EL (cell line): ENCODE measurements at regions not wholly inside any gene's neighbourhood (a gene's known extent, or its start where the extent isn't known, plus 50 kb on each side); places are given as distances from the start of the nearest gene placed in this dataset.

Experiments
- DNase-seq: peaks from one replicate; pipeline ENCODE4 v3.0.0-alpha.2; 2016

DNA sequence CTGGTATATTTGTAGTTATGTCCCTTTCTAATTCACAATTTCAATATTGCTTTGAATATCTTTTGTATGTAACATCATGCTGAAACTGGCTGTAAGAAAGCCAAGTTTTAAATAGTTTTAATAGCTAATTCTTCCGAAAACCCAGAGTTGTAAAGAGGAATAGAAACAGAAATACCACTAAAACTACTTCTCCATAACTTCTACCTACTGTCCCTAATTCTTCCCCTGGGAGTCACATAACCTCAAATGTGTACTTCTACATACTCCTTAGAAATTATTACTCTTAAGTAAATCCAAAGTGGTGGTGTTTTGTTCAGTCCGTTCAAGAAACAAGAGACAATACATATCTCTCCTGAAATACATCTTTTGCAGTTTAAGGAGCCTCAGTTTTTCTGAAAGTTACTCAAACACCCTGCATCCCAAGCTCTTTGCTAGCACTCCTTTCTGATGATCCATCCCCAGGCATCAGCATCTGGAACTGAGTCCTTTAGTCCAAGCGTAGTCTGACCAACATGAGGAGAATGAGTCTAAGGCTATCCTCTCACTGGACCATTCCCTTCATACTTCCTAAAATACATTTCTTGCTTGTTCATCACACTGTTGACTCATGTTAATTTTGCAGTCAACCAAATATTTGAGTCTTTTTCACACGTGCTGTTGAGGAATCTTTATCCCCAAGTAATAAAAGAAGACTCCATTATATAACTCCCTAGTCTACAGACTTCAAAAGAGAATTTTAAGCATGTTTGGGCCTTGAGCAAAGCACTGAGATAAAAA, 214.3 kb upstream of the NUDT4 start:
- peak; percentile 80 for DNase-seq

DNA sequence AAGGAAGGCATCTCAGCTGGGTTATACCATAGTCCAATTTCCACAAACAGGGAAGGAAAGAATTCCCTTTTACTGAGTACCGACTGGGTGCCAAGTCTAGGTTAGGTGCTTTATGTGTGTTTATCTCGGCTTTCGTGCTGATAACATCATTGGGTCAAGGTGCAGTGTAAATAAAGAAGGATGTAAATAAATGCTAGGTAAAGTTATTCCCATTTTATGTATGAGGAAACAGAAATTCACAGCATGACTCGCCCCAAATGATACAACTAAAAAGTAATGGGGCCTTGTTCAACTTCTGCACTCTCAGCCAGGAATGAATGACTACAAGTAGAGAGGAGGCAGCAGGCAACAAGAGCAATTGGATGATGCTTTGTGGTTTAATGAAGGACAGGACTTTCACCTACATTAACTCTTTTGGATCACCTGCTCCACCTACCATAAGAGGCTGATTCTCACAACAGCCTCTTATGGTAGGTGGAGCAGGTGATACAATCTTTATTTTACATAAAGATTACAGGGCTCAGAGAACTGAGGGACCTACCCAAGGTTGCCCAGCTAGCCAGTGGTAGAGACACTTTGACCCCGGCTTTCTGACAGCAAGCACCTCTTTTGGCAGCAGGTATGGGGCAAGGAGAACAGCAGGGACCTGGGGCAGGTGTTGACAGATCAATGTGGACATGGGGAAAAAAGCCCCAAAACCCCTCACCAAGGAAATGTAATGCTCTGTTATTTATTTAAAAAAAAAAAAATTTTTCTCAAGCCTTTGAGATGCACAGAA, 213.4 kb upstream of the NUDT4 start:
- peak; percentile 21 for DNase-seq

DNA sequence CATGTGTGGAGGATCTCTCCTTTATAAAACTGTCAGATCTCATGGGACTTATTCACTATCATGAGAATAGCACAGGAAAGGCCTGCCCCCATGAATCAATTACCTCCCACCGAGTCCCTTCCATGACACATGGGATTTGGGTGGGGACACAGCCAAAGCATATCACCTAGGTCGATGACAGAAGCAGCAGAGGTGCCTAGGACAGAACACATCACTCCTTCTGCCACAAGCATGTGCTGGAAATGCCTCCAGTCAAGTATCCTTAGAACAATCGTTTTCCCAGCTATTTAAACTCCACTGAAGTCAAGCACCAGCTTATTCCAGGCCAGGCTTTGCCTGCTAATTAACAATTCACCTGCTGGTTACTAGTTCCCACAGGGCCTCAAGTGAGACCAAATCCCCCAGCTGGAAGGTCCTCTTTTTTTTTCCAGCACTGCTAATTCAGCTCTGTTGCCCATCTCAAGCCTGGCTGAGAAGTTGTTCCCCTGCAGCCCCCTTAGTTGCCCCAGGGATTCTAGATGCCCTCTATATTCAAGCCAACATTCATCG, 212.3 kb upstream of the NUDT4 start:
- DNase-seq, result no peak

DNA sequence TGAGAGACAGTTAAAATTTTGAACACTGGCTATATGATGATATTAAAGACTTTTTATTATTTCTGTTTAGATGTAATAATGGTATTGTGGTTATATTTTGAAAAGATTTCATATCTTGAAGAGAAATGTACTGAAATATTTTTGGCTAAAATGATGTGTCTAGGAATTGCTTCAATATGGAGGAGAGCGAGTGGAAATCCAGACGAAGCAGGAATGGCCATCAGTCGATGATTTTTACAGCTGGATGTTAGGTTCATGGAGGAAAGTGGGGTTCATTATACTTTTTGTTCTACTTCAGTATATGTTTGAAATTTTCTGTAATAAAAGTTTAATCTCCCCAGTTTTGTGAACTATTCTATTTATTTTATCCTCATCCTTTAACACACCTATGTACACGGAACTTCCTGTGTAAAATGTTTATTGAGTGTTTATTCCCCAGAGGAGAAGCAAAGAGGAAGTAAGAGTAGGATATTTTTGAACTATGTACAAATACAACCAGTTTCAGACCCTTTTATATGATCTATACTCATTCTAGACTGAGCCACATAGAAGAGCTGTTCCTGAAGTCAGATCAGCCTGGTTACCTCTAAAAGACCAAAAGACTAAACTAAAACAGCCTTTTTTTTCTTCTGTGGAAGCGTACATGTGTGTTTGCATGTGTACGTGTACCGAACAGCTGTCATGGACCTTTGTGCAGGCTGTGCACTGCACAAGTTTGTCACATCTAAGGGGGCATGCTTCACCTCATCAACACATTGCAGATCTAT, 211.0 kb upstream of the NUDT4 start:
- no peak for DNase-seq

DNA sequence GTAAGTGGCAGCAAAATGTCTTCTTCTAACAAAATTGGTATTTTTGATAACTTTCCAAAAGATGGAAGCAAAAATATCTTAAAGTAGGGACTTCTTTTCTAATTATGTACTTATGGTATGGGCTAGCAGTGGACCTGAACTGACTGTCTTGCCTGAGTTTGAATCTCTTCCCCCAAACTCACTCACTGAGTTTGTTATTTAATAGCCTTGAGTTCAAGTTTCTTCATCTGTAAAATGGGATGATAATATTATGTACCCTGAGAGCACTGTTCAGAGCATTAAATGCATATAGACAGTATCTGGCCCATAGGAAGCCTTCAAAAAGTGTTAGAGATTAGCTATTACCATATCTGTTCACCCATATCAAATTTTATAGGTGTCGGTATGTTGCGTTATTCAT, 210.4 kb upstream of the NUDT4 start:
- no peak for DNase-seq

DNA sequence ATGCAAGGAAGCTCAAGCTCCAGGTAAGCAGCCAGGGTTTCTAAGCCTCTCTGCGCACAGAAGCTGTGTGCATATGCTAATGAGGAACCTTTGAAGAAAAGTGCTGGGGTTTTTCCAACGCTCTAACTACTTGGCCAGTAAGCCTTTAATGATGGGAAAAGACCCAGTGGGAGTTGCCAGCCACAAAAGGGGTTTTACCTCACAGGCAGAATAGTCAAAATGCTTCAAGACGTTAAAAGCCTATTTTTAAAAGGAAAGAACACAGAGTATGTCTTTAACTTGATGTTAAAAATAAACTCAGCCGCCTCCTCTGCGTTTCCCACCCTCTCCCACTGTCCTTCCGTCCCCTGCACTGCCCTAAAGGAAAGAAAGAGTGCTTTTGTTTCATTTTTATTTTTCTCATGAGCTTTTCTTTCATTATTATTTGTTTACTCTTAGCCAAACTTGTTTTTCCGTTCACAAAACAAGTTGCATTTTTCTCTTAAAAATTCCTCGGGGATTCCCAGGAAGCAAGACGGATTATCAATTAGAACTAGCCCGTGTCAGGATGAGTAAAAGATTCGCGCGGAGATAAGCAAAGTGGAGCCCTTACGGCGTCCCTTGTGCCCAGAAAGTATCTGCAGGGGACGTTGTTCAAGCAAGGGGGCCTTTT, 209.8 kb upstream of the NUDT4 start:
- DNase-seq, result no peak

DNA sequence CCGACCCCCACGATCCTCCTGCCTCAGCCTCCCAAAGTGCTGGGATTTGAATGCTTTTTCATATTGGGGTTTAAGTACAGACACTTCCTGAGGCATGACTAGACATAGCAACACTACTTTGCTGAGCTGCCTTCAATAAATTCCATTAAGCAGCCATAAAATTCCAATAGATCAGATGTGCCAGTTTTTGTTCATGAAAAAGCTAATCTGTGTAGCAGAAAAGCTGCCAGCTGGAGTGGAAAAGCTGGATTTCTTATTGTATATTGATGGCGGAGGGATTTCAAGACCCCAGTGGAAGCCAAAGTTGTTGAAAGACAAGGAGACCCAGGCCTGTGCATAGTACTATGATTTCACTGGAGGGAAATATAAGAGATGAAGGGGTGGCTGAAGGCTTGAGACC, 209.0 kb upstream of the NUDT4 start:
- DNase-seq, result no peak

DNA sequence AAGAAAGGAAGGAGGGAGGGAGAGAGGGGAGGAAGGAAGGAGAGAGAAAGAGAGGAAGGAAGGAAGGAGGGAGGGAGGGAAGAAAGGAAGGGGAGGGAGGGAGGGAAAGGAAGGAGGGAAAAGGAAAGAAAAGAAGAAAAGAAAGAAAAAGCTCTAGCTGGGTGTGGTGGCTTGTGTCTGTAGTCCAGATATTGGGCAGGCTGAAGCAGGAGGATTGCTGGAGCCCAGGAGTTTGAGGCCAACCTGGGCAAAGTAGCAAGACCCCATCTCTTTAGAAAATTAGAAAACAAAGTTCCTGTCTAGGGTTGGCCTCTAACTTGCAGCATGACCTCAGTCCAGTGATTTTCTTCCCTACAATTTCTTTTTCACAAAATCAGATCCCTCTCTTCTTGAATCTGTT, 208.2 kb upstream of the NUDT4 start:
- no peak for DNase-seq

DNA sequence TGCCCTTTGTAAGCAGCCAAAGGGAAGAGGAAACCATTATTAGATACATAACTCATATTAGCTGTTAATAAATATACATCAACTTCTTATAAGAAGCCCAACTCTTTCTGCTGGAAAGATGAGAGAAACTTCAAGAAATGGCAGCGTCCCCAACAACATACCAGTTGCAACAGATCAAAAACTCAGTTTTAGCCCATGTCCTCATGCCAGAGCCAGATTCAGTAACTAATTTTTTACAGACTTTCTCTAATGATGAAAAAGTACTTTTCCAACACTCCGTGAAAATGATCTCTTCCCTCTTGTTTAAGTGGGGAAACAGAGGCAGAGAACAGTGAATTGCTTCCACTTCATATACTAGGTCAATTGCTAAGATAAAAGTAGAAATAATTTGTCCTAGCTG, 206.8 kb upstream of the NUDT4 start:
- DNase-seq, result no peak

DNA sequence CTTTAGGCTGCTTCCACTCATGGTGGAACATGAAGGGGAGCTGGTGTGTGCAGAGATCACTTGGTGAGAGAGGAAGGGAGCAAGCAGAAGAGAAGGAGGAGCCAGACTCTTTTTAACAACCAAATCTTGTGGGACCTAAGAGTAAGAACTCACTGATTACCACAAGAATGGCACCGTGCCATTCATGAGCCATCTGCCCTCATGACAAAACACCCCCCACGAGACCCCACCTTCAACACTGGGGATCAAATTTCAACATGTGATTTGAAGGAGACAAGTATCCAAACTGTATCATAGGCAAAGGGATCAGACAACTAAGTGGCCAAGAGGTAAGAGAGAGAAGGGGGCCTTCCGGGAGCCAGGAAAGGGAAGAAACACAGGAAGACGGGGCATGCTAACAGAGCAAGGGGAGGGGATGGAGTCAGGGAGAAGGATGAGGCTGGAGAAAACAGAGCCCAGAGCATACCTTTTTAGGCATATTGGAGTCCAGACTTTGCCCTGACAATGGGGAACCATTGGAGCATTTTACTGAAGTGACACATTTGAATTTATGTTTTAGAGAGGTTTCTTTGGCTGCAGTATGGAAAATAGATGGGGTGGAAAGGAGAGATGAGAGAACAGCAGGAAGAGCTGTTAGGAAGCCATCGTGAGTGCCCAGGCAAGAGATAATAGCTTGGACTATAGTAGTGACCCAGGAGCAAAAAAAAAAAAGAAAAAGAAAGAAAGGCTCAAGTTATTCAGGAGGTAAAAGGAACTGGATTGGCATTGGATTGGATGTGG, 204.4 kb upstream of the NUDT4 start:
- DNase-seq, result peak; percentile 53

DNA sequence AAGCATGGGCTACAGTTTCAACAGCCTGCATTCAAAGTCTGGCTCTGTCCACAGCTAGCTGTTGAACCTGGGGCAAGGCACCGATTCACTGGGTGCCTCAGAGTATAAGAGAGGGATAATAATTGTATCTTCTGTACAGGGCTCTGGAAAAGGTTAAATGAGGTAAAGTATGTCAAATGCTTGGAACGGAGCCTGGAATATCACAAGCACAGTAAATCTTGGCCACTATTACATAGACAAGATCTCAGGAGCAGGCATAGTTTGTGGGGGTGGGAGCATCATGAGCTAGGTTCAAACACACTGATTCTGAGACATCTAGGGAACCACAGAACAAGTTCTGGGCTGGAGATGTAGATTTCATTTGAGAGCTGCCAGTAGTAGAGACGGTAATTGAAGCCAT, 203.7 kb upstream of the NUDT4 start:
- DNase-seq, result peak; percentile 75

DNA sequence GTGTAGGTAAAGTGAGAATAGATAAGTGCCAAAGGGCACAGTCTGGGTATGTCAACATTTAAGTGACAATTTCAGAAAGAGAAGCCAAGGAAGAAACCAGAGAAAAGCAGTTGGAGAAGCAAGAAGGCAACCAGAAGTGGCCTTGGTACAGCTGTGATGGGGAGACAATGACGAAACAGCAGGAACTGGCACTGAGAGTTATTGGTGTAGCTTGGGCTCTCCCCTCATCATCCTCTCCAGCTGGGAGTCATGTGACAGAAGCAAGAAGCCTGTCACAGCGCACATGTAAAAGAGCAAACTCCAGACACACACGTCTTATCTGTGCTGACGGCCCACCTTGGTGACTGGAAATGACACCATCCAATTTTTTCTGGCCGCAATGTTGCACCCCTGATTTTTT, 203.3 kb upstream of the NUDT4 start:
- DNase-seq, result no peak

DNA sequence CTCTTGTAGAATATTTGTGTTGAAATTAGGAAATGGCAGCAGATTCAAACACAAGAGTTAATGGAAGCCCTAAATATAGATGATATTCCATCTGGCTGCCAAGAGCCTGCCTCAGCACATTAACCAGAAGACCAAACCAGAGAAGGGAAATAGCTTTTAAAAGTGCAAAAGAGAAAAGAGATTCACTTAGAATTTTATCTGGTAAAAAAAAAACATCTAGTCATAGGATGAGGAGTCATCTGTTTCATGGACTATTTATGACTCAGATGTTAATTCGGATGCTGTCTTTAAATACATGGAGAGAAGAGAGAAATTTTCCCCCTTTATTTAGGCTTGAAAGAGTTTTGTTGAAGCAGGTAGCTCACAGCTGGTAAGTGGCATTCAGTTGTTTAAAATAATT, 201.6 kb upstream of the NUDT4 start:
- peak; percentile 43 for DNase-seq

DNA sequence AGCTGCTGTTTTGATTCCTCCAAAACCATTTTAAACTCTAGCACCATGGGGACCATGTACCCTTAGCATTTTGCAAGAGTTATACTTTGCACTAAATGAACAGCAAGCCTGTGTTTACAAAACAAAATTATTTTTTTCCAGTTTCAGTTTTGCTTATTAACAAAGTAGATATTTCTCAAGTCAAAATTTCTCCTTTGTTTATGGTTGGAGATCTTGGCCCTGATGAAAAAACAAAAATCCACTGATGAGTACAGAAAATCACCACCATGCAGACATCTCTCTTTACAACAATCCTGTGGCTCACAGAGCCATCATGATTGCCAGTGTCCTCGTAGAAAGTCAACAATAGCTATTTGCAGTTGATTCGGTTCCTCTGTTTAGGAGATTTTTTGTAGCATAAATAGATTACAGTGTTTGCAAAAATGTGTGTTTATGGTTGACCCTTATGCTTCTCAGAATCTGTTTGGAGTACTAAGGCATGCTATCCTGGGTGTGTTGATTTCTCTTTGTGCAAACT, 201.1 kb upstream of the NUDT4 start:
- DNase-seq, result no peak

DNA sequence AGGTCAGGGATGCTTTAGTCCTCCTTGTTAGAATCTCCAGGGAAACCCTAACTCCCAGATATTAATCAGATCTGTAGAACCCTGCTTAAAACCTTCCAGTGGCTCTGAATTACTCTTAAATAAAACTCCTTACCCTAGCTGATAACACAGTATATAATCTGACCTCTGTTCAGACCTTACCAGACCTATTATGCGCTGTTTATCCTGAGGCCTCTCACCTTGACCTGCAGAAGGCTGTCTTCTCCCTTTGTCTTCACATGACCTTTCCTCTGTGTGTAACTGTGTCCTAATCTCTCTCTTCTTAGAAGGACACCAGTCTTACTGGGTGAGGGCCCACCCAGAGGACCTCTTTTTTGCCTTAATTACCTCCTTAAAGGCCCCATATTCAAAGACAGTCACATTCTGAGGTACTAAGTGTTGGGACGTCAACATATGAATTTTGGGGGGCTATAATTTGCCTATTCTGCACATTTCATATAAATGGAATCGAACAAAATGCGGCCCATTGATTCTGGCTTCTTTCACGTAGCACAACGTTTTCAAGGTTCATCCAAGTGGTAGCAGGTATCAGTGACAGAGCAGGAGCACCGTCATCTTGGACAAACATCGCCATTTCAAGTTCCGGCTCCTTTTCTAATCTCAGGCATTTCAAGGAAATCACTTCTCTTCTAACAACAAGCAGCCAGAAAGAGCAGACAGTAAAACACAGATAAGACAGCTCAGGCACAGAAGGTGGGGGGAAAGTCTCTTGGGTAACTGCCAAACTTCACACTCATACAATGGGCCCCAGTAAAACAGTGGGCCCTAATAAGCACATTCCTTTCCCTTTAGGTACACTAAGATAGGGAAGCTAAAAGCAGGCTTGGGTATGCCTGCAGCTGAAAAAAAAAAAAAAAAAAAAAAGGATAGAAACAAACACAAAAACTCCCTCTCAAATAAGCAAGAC, 200.2 kb upstream of the NUDT4 start:
- DNase-seq, result peak; percentile 46

DNA sequence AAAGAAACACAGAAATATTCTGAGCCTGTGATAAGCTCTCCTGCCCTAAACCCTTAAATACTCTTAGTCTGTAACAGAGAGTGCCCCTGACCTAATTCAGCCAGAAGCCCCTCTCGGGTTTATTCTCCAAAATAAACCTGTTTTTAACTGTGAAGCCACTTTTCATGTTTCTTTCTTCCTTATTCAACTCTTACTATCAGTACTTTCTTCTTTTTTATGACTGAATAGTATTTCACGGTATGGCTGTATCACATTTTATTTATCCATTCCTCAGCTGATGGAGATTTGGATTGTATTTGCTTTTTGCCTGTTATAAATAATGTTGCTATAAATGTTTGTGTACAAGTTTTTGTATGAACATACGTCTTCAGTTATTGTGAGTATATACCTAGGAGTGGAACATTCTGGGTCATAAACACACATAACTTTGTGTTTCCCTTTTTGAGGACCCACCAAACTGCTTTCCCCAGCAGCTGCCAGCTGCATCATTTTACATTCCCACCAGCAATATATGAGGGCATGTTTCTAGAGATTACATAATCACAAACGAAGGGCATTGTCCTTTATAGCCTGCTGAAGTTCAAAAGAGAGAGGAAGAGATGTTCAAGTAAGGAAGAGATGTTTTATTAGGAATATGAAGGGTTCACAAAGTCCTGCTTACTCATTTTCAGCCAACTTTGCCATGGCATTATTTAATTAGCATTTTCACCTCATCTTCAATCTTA, 199.4 kb upstream of the NUDT4 start:
- no peak for DNase-seq

DNA sequence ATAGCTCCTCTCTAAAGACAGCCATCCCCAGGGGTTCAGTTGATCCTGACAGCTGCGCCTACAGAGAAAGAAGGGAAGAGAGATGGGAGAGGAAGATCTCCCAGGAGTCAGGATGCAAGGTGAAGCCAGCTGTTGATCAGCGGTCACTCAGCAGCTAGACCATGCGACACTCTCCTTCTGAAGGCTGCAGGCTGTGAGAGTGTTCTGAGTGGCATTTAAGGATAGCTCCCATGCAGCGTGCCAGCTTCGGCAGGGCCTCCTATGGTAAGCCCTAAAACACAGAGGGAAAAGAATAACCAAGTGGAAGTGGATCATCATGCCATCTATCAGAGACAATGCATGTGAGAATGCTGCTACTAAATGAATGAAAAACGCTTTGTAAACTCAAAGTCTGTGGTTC, 197.9 kb upstream of the NUDT4 start:
- DNase-seq, result no peak

DNA sequence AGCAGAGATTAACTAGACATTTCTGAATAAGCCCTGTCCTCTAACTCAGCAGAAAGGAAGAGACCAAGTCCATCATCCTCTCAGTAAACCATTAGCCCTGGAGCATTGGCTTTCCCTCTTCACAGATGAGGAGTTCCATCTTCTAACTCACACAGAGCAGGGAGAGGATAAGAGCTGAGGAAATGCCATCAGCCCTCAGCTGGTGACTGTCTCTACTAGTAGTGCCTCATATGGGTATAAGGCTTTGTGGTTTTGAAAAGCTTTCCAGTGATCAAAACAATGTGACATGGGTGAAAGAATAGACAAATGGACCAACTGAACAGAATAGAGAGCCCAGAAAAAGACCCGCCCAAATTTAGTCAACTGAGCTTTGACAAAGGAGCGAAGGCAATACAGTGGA, 197.2 kb upstream of the NUDT4 start:
- no peak for DNase-seq

DNA sequence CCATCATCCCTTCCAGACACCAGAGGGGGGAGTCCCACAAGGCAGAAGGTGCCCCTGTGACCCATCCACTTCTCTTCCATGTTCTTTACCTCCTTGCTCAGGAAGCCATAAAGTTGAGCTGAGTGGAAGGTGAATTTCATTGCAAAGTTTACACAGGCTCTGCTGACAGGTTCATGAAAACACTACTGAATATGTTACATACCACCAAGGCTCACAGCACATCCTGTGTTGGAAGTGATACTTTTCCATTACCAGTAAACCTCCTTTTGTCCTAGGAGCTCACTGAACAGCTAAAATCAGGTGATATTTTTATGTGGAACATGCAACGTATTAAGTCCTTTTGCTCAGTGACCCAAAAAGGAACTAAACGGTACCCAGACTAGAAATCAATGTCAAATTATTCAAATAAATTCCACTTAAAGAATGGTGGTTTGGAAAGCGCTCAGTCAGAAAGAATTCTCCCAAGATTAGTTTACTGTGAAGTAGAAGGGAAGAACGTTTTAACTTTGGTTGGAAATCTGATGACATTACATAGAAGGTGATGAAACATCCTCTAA, 196.2 kb upstream of the NUDT4 start:
- no peak for DNase-seq
